ENCODE measurements at regions not wholly inside any gene's neighbourhood (a gene's known extent, or its start where the extent isn't known, plus 50 kb on each side); places are given as distances from the start of the nearest gene placed in this dataset.

DNA sequence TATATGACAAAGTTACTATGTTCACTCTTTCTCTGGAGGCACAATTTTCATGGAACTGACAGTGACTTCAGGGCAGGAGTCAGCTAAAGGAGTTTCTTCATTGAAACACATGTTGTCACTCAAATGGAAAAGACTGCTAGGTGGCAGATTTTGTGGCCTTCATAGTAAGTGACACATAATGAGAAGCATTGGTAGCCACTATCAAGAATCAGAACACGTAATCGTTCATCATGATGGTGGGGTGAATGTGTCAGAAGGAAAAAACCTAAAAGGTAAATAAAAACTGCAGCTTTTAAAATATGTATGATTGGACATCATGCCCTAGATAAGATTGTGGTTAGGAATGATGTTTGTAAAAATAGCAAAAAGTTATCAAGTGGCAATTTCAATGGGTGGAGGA is 1491.0 kb downstream of the SI start:
- no peak overlapping the region for H3K4me3 ChIP-seq (replicated peaks in 1 of 3)
- H3K9me3 ChIP-seq = no peaks in the 10 kb centered on the region
- TF ChIP-seq, protein P1, sequence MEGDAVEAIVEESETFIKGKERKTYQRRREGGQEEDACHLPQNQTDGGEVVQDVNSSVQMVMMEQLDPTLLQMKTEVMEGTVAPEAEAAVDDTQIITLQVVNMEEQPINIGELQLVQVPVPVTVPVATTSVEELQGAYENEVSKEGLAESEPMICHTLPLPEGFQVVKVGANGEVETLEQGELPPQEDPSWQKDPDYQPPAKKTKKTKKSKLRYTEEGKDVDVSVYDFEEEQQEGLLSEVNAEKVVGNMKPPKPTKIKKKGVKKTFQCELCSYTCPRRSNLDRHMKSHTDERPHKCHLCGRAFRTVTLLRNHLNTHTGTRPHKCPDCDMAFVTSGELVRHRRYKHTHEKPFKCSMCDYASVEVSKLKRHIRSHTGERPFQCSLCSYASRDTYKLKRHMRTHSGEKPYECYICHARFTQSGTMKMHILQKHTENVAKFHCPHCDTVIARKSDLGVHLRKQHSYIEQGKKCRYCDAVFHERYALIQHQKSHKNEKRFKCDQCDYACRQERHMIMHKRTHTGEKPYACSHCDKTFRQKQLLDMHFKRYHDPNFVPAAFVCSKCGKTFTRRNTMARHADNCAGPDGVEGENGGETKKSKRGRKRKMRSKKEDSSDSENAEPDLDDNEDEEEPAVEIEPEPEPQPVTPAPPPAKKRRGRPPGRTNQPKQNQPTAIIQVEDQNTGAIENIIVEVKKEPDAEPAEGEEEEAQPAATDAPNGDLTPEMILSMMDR (IDR thresholded peaks at IDR 0.05) = no peak
- H3K27me3 ChIP-seq = no peaks in the 10 kb centered on the region
- H3K4me1 ChIP-seq = no peaks in the 10 kb centered on the region
- DNase-seq = no peak
- intact Hi-C loops (cut with DNase I) = no loop called here
- no peaks in the 10 kb centered on the region for H3K36me3 ChIP-seq
- no peak overlapping the region for H3K27ac ChIP-seq
- 91 to 92% methylated on average over 2 of the region's 2 CpGs for WGBS, 2 donors

DNA sequence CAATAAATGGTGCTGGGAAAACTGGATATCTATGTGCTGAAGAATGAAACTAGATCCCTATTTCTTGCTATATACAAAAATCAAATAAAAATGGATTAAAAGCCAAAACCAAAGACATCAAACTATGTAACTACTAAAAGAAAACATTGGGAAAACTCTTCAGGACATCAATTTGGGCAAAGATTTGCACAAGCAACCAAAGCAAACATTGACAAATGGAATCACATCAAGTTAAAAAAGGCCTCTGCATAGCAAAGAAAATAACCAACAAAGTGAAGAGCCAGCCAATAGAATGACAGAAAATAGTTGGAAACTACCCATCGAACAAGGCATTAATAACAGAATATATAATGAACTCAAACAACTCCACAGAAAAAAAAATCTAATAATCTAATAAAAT is 1495.3 kb downstream of the SI start:
- no peaks in the 10 kb centered on the region for H3K36me3 ChIP-seq
- no peak for TF ChIP-seq POLR2A (IDR thresholded peaks at IDR 0.05)
- H3K4me1 ChIP-seq = no peaks in the 10 kb centered on the region
- WGBS, 2 donors = 86 to 90% methylated on average over 1 of the region's 1 CpG
- H3K4me3 ChIP-seq (replicated peaks in 1 of 3) = no peak overlapping the region
- no peaks in the 10 kb centered on the region for H3K27me3 ChIP-seq
- no peak overlapping the region for H3K27ac ChIP-seq
- H3K9me3 ChIP-seq = no peaks in the 10 kb centered on the region
- intact Hi-C loops (cut with DNase I) = no loop called here
- no peak for DNase-seq

DNA sequence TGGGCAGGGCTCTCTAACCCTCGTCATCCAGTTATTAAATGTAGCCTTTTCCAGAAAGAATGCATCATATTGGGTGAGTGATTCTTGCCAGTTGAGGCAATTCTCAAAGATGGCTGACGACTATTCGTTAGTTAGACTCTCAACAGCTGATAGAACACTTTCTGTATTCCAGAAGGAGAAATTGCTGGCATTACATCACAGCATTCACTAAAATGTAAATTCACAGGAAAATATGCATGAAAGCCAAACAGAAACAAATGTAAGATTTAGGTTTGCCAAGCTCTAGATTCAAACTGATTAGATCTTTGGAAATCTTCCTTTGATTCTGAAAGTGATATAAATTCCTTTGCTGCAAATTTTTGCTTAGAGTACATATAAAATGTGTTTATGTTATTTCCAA is 1501.0 kb downstream of the SI start:
- no peaks in the 10 kb centered on the region for H3K4me1 ChIP-seq
- no peak for TF ChIP-seq POLR2A (IDR thresholded peaks at IDR 0.05)
- TF ChIP-seq, protein P1 (IDR thresholded peaks at IDR 0.05) = no peak
- intact Hi-C loops (cut with DNase I) = no loop called here
- no peaks in the 10 kb centered on the region for H3K36me3 ChIP-seq
- 72 to 87% methylated on average over 3 of the region's 3 CpGs for WGBS, 2 donors
- no peaks in the 10 kb centered on the region for H3K27me3 ChIP-seq
- DNase-seq = no peak
- H3K9me3 ChIP-seq = no peaks in the 10 kb centered on the region
- no peak overlapping the region for H3K27ac ChIP-seq
- H3K4me3 ChIP-seq (replicated peaks in 1 of 3) = no peak overlapping the region

DNA sequence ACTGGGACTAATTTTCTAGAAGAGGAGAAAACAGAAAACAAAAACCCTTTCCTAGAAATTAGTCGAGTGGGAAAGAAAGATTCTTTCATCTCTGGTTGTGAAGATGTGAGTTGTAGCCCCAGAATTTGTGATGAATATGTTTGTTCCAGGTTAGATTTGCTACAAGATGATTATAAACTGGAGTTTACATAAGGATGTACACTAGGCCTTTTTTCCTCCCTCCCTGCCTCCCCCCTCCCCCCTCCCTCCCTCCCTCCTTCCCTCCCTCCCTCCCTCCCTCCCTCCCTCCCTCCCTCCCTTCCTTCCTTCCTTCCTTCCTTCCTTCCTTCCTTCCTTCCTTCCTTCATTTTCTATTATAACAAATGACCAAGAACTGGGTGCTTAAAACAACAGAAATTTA is 1502.0 kb downstream of the SI start:
- no peak overlapping the region for H3K4me3 ChIP-seq (replicated peaks in 1 of 3)
- WGBS, 2 donors = 58 to 70% methylated on average over 1 of the region's 1 CpG
- H3K9me3 ChIP-seq = no peaks in the 10 kb centered on the region
- DNase-seq = no peak
- intact Hi-C loops (cut with DNase I) = no loop called here
- no peaks in the 10 kb centered on the region for H3K27me3 ChIP-seq
- TF ChIP-seq, protein P1 (IDR thresholded peaks at IDR 0.05) = no peak
- no peak for TF ChIP-seq POLR2A (IDR thresholded peaks at IDR 0.05)
- no peaks in the 10 kb centered on the region for H3K36me3 ChIP-seq
- no peaks in the 10 kb centered on the region for H3K4me1 ChIP-seq
- H3K27ac ChIP-seq = no peak overlapping the region

DNA sequence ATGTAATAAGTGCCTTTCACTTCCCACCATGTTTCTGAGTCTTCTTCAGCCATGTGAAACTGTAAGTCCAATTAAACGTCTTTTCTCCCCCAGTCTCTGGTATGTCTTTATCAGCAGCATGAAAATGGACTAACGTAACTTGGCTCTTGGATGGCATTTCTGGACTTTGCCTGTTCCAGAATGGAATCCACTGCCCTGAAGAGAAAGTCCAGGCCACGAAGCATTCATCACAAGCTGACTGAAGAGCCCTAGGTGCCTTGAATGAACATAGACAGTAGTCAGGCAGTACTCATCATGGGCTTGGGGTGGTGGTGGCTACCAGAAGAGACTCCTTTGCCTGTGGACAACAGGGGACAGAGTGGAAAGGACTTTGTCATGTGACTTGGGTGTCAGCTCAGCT is 1505.0 kb downstream of the SI start:
- Histone ChIP-seq H3K9me3 (no peaks in the 10 kb centered on the region), H3K36me3 (no peaks in the 10 kb centered on the region), H3K27me3 (no peaks in the 10 kb centered on the region), H3K27ac (no peak overlapping the region), H3K4me3 (replicated peaks in 1 of 3) (no peak overlapping the region), H3K4me1 (no peaks in the 10 kb centered on the region)
- TF ChIP-seq, protein P1 (IDR thresholded peaks at IDR 0.05) = no peak
- TF ChIP-seq POLR2A (IDR thresholded peaks at IDR 0.05) = no peak
- intact Hi-C loops (cut with DNase I) = no loop called here
- 83 to 84% methylated on average over 3 of the region's 3 CpGs for WGBS, 2 donors
- no peak for DNase-seq

DNA sequence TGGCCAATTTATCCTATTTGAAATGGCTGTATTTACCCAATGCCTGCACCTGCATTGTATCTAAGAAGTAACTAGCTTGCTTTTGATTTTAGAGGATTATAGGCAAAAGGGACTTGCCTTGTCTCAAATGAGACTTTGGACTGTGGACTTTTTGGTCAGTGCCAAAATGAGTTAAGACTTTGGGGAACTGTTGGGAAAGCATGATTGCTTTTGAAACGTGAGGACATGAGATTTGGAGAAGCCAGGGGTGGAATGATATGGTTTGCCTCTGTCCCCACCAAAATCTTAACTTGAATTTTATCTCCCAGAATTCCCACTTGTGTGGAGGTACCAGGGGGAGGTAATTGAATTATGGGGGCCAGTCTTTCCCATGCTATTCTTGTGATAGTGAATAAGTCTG is 1505.4 kb downstream of the SI start:
- Histone ChIP-seq H3K36me3 (no peaks in the 10 kb centered on the region), H3K9me3 (no peaks in the 10 kb centered on the region), H3K27ac (no peak overlapping the region), H3K4me3 (replicated peaks in 1 of 3) (no peak overlapping the region), H3K27me3 (no peaks in the 10 kb centered on the region), H3K4me1 (no peaks in the 10 kb centered on the region)
- 73 to 76% methylated on average over 1 of the region's 1 CpG for WGBS, 2 donors
- no peak for DNase-seq
- TF ChIP-seq POLR2A (IDR thresholded peaks at IDR 0.05) = no peak
- TF ChIP-seq, protein P1 (IDR thresholded peaks at IDR 0.05) = no peak
- intact Hi-C loops (cut with DNase I) = no loop called here
